SW 1271 (cell line): ENCODE measurements at regions not wholly inside any gene's neighbourhood (a gene's known extent, or its start where the extent isn't known, plus 50 kb on each side); places are given as distances from the start of the nearest gene placed in this dataset.

Source experiments
- DNase-seq, 2 experiments: peaks; one replicate each; lab custom pipeline; 2025; lab: John Stamatoyannopoulos, UW

DNA sequence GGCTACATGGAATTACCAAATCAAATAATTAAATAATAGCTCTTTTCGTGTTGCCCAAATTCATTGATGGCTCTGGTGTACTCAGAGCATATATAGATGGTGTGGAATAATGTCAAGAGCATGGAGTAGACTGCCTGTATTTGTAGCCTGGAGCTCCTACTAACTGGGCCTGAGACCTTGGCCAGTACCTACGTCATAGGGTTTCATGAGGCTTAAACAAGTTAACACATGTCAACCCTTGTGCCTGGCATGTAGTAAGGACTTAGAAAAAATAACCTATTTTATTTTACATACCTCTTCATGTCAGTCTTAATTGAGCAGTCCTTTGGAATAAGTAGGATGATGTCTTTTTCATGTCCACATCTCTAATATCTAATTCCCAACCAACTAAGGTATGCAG is 223.7 kb upstream of the DPH6 start:
- no peak for DNase-seq

DNA sequence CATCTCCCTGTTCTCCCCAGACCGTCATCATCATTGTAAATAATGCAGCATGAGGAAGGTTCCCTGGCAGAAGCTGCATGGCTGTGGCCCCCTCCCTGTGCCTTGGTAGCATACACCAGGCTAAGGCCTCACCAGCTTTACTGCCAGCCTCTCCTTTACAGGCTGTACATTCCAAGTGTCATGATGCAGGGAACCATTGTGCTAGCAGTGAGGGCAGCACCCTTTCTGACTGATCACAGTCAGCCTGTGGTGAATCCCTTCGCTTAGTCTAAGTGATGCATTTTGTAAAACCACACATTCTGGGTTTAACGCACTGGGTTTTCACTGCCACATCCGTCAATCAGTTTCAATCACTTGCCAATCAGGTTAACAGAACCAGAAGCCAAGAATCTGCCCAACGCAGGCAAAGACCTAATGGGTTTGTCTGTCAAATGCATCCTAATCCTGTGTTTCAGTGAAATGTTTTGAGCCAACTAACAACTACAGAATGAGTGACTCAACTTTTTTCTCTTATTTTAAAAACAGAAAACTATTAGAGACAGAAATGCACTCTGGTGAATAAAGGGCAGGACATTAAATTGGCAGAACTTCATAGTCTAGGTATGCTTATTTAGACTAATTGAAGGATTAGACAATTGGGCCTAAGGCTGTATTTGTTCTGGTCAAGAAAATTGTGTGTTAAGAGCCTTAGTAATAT is 225.9 kb upstream of the DPH6 start:
- no peak for DNase-seq

DNA sequence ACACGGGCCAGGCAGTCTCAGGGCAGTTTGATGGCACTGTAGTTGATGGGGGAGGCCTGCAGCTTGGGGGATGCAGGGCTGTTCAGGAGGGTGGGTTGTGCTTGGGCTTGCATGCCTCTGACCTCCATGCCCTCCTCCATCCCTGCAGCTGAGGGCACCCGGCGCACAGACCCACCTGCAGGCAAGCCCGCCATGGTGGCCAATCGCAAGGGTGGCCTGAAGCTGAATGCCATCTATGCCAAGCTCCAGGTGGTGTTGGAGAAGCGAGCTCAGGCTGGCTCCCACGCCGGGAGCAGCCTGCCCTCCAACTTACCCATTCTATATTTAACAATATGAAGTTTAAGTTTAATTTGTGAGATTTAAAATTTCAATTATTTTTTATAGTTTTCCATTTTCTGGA is 228.7 kb upstream of the DPH6 start:
- DNase-seq, result no peak

DNA sequence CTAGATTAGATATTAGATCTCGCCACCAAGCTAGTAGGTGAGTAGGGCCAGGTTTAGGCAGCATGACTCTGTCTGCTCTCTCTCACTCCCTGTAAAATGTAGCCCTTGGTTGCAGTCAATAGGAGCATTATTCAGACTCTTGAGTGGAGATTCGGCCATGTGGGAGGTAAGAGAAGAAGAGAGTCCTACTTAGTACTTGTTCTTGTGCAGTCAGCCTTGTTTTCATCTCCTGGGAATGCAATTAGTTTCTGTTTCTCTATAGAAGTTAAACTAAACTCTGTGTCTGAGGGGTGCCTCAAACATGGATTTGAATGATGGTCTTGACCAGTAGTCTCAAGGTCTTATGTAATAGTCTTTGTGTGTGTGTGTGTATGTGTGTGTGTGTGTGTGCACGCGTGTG is 229.5 kb upstream of the DPH6 start:
- no peak for DNase-seq

DNA sequence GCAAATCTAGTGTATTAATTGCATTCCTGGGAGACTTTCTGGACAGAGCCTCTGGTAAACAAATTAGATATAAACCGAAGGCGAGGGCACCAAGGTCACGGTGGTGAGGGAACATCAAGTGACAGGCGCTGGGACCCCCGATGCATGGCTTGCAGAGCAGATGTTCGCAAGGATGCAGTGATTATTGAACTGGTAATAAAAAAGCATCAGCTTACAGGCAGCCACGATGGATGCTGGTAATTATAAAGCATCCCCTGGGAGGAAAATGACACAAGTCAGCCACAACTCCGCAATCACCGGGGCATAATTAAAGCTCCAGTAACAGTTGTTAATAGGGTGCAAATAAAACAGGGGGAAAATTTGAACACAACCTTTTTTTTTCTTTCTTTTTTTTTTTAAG is 231.1 kb upstream of the DPH6 start:
- no peak for DNase-seq

DNA sequence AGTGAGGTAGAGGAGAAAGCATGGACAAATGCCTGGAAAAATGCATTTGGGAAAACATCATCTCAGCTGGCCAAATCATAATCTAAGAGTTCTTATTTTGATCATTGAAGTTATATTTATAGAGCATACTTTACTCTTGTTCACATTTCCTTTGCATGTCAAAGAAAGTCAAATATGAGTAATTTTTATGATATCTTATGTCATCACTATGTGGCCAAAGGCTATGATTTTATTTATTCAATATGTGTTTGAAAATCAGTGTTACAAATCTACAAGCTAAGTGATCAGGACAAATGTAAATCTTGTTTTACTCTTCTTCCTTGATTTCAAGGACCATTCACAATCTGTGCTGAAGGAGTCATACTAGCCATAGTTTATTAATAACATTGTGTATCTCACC is 237.2 kb upstream of the DPH6 start:
- DNase-seq, result no peak

DNA sequence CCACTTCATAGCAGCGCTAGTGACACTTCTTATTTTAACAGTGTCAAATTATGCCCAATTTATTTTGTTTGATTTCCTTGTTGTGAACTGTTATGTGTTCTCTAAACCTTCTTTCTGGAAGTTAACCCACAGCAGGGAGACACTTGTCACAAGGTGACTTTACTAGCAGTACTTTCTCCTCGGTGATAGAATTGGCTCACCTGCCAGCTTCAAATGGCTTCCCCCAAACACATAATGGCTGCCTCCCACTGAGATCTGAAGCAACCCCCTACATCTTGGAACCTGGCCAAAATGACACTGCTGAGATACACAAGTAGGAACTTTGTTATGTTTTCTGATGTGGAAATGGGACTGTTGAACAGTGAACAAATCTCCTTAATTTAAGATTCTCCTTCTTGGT is 238.8 kb upstream of the DPH6 start:
- no peak for DNase-seq

DNA sequence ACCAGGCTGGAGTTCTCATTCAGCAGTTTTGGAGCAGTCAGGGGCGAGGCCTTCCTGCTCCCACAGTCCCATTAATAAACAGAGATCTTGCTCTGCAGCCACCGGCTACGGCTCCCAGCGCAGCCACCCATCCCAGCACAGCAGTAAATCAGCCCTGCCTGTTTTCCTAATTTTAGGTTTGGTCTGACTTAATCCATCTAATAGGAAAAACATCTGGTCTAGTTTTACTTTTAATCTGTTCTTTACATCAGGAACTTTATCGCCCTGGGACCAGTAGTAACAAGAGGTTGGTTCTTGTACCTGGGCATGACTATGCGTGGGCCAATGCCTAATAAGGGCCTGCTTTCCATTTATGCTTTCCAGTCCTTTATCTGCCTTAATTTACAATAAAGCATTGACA is 264.0 kb upstream of the DPH6 start:
- no peak for DNase-seq

DNA sequence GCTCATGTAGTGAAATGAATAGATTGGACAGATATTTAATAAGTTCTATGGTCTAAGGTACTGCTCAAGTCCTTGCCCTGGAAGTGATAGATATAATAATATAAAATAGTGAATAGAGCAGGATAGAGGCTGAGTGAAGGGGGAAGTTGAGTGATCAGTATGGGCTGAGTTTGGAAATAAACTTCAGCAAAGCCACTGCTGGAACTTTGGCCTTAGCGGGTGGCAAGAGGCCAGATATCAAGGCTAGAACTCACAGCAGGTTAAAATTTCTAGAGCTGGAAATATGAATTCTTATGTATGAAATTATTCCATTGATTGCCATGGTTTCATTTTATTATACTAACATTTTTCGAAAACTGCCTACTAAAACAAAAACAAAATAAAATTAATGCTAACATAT is 267.6 kb upstream of the DPH6 start:
- no peak for DNase-seq

DNA sequence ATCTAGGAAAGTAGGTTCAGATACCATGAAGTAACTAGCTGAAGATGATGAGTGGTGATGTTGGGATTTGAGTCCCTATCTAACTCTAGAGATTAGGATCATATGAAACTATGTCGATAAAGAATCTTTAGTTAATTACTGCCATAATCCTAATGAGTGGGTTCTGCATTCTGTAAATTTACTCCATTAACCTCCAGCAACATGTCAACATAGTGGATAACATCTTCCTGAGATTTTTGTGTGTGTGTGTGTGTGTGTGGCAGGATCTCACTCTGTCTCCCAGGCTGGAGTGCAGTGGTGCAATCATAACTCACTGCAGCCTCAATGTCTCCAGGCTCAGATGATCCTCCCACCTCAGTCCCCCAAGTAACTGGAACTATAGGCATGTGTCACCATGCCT is 272.9 kb upstream of the DPH6 start:
- no peak for DNase-seq

DNA sequence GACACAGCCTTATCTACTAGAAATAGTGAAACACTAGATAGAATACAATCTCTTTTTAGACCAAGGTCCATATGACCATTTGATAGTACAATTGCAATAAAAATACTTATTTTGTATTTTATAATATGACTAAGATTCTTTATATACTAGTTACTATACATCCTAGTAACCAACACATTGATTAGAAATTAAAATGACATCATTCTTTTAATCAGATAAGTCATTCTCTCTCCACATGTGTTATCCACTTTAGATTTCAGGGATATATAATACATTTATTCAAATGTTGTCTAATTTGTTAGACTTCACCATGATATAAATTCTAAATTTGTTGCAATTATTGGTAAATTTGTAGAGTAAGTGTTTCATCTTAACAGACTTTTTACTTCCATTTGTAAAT is 276.2 kb upstream of the DPH6 start:
- no peak for DNase-seq

DNA sequence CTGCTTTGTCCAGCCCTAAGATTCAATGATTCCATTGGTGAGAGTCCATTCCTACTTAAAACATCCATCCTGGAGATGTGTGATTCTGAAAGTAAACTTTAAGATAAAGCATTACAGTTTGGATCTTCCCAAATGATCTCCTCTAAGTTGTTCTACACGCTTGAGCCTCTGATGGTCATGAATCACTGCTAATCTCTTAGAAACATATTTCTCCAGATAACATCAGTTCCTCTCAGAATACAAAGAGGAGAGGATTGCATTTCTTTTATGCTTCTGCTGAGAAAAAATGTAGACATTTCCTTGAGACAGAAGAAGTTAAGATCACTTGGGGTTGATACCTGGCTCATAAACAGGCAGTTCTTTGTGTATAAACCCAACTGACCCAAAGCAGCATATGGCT is 281.2 kb upstream of the DPH6 start:
- DNase-seq, result no peak

DNA sequence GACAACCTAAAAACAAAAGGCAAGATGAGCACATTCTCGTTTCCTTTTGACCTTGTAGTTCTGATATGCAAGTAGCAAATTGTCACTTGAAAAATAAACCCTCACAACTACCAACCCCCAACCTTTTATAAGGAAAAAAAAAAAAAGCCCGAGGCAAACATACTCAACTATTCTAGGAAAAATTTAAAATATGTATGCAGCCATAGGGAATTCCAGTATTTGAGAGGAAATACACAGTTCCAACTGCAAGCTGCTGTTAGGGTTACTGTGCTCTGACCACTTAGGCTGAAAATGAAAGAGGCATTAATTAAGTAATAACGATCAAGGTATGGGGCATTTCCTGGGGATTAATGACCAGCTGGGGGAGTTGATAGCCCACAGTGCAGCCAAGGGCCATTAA is 281.9 kb upstream of the DPH6 start:
- DNase-seq, result no peak

DNA sequence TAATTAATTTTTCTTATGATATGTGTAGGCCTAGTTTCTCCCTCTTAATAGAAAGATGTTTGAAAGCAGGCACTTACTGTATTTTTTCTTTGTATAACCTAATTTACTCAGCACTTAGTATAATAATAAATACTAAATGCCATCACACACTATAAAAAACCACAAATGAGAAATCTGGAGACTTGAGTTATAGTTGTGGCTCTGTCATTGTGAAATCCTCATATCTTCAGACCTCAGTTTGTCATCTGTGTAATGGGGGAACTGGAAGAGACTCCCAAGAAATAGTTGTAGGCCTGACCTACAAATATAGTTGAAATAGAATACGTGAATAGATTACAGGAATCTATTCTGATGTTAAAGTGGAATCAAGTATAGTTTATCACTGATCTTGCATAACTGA is 287.6 kb upstream of the DPH6 start:
- no peak for DNase-seq

DNA sequence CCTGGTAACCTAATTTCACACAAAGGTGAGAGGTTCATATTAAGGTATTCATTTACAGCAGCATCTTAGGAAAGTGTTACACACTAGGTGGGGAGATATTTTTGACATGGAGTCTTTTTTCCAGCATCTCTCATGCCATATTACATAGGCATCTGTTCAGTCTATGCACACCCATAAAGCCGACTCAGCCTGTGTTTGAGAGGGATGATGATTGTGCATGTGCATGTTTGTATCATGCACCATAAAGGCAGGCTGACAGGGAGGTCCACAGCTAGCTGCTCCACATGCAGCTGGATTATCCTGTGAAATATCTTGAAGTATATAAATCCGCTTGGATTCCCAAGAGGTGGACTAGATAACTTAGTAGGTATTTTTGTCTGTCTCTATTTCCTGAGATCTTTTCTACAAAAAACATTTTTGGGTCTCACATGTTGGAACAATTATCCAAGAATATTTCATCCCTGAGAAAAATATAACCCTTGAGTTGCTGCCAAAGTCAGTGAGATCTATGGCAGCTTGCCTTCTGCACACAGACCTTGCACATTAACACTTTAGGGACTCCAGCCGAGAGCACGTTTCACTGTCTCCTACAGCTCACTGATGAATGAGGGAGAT is 288.4 kb upstream of the DPH6 start:
- no peak for DNase-seq

DNA sequence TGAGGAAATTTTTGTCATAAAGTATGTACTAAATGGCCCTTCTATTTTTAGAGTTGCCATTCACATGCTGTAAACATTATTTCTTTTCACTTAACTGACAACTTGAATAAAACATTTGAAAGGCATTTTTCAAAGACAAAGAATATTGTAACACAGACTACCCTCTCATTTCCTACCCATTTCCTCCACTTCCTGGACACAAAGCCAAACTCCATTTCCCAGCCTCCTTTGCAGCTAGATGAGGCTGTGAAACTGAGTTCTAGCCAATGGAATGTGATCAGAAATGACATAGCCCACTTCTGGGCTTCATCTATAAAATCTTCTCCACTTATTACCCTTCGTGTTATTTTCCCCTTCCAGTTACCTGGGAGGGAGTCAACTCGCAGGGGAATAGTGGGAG is 288.9 kb upstream of the DPH6 start:
- no peak for DNase-seq

DNA sequence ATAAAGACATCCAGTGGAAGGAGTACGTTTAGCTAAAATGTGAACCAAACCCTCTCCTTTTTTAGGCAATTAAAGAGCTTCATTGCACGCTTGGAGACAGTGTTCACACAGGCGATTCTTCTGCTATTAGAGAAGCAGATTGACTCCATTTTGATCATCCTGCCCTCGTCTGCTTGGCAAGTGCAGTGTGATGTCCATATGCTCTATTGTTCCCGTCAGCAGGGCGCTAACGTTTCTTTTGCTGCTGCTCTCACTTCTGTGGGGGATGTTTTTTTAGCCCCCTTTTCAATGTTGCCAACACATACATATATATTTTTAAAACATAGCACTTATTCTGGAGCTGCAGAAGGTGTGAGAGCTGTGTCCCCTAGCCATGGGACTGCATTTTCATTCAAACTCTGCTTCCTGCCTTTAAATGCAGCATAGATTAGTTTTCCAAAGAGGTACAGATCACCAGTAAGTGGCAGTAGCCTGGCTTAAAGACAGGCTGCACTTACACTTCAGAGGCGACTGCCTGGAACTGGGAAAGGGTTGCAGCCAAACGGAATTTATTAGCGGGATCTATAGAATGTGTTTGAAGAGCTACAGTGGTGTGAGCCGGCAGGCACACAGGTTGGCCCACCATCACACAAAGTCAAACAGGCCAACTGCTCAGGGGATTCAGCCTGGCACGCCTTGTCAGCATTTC is 292.6 kb upstream of the DPH6 start:
- no peak for DNase-seq

DNA sequence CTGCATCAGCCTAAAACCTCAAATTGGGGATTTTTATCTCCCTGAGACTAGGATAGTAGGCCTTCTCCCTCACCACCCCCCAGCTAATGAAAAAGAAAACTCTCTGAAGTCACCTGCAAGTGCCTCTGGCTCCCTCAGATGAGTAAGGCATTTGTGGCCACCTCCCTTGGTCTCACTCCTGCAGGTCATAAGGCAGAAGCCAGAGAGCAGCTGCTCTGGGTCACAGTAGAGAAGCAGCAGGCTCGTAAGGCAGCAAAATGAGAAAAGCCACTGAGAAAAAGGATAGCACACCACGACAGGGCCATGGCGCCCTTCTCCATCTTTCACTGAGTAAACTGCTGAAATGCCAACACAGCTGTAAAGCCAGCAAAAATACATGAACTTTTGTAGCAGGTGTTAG is 296.7 kb upstream of the DPH6 start:
- DNase-seq, result no peak

DNA sequence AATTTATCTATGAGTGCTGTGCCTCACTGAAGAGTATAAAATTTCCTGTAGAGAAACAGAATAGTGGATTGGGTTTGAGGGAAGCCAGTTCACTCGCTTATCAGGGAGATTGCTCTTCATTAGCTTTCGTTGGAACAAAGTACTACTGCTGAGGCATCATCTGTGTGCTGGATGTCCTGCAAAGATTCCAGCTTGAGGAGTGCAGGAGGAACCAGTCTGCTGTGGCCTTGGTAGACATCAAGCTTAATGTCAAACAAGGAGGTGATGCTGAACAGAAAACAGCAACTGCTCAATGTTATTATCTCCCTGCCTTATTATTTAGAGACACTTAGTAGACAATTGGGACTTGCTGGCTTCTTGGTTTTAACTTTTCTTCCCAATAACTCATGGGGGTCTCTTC is 297.5 kb upstream of the DPH6 start:
- no peak for DNase-seq

DNA sequence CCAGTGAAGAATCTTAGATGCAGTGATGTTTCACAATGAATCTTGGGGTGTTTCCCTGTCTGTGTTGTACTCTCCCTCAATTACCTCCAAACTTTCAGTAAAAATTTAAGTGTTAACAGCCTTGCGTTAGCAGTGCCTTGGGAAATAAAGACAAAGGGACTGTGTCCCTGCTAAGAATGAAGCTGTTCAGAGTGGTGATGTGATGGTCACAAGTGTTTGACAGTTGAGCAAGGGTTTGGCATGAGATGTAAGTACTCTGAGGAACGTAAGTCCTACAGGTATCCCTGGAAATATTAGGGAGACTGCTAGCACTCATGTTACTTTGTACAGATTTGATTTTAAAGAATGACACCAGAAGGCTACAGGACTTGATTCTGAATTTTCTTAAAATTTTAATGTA is 304.3 kb upstream of the DPH6 start:
- DNase-seq, result no peak

DNA sequence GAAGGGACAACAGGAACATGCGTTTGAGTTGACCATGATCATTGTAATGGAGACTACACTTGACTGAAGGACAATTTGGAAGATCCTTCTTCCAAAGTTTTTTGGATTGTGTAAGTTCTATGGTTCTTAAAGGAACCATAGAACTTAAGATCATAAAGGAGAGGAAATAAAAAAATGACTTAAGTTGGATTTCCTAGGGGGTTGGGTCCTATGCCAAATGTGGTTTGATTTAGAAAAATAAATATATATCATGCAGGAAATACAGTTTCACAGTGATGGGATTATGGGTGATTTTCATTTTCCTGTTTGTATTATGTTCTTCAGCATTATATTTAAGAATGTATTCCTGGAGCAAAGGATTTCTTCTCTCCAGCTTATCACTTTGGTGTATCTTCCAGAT is 305.5 kb upstream of the DPH6 start:
- no peak for DNase-seq

DNA sequence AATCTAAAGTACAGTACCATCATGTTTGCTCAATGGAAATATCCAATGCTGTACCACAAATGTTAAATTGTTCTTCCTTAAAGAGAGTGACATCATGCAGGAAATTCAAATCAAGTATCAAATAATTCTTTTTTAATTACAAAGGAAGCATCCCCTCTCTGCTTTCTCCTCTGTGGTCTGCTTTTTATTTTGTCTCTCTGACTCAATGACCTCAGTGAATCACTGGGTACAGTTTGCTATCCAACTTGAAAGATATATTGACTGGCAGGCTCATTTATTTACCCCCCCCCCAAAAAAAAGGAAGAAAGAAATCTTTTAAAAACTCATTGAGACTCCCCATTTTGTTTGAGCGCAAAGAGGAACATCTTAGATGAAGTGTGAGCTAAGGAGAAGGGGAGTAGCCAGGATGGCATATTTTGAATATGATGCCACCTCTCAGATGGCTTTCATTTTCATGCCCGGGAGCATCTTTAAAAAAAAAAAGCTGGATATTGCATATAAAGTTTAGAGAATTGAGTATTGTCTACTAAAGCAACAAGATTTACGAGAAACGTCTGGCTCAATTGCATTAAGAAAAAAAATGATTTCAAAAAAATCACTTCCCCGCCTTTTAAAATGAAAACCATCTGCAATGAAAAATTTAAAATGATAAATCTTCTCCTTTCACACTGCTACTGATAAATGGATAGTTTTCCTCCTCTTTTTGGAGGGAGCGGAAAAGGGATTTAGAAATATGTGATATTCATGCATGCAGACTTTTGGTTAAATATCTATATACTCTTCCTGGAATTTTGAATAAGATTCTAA is 307.1 kb upstream of the DPH6 start:
- DNase-seq, result no peak

DNA sequence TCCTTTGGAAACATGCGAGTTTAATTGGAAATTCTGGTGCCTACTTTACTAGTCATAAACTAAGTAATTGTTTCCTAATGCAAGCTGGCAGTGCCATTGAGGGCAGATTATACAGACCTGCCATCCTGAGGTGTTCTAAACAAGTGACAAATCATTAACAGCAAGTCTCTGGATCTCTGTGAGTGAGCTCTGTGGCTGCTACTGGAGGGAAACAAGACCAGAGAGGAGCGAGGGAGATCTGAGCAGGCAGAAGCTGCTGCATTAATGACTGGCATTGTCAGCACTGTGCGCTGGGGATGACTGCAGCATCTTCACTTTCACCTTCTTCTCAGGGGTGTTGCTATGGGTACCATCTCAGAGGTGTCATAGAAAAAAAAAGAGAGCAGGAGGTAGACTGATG is 308.4 kb upstream of the DPH6 start:
- no peak for DNase-seq
